Hematopoietic multipotent progenitor cell treated with erythropoietin and hydrocortisone succinate and interleukin-3 and kit ligand, for 17 days (in vitro differentiated cells): ENCODE measurements at regions not wholly inside any gene's neighbourhood (a gene's known extent, or its start where the extent isn't known, plus 50 kb on each side); places are given as distances from the start of the nearest gene placed in this dataset.
"Not testable (repeated sequence)": the region's sequence is repeated elsewhere in the genome, so short reads cannot be mapped to it uniquely, and the experiment has no call there.

Experiments
- DNase-seq: peaks from one replicate; pipeline ENCODE4 v3.0.0-alpha.2; 2015; ENCODE audit warnings: low spot score

DNA sequence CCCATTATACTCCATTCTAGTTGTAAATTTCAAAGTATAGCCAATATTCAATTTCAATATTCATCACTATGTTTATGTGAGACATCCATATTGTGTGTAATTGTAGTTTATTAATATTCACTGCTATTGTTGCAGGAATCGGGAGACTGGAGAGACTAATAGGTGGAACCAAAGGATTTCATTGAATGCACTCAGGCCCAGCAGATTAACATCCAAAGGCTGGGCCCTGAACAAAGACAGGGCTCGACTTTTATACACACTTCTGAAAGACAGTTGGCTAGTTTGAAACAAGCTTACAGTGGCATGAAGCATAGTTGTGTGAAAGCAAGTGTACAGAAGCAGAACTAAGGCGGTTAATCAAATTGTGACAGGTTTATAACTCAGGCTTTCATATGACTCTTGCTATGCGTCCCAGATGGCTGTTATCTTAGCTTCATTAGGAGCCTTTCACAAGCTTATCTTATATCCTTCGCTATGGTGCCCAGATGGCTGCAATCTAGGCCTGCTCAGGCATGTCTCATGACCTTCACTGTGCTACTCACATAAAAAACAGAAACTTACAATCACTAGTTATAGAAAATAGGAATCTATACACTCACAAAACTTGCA lies 1038.8 kb upstream of the EPHA6 start:
- DNase-seq: no peak

DNA sequence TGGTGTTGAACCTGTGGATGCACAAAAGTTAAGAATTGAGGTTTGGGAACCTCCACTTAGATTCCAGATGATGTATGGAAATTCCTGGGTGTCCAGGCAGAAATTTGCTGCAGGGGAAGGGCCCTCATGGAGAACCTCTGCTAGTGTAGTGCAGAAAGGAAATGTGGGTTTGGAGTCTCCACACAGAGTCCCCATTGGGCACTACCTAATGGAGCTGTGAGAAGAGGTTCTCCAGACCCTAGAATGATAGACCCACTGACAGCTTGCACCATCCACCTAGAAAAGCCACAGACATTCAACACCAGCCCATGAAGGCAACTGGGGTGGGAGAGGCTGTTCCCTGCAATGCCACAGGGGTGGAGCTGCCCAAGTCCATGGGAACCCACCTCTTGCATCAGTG lies 1032.8 kb upstream of the EPHA6 start:
- DNase-seq: no peak

DNA sequence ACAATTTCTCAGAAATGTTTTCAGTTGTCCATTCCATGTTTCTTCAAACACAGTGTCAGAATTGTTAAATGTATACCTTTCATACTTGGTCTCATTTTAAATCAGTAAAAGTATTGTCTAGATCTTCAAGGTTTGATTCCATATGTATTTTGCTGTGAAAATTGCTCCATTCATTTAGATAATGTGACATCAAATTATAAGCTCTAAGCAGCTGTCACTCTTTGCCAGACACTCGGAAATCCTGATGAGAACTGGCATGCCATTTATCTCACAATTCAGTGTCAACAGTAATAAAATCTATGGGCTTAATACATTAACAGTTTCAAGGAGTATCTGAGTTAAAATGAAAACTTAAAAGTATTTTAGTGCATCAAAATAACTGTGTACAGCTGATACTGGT lies 1025.3 kb upstream of the EPHA6 start:
- no peak for DNase-seq

DNA sequence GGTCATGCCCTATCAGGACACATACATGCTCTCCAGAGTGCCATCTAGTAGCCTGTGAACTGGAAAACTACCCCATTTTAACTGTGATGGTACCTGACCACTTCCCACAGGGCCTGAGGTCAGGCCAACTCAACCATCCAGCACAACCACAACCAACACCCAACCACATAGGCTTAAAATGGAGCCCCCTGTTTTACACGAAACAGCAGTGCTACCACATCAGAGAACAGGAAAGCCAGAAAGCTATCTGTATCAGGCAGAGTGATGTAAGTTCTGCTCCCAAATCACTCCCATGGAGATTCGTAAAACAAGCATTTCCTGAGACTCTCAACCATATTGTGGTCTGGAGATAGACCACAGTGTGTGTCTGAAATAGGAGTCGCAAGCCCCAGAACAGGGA lies 1017.3 kb upstream of the EPHA6 start:
- no peak for DNase-seq

DNA sequence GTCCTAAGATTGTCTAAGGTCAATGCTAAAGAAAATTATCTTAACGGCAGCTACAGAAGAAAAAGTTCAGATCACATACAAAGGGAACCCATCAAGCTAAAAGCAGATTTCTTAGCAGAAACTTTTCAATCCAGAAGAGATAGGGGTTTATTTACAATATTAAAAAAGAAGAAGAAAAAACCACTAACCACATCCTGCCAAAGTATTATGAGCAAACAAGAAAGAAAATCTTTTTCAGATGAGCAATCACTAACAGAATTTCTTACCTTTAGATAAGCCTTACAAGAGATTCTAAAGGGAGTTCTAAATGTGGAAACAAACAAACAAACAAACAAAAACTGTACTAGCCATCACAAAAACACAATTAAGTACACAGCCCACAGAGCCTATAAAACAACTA lies 1015.8 kb upstream of the EPHA6 start:
- DNase-seq: no peak

DNA sequence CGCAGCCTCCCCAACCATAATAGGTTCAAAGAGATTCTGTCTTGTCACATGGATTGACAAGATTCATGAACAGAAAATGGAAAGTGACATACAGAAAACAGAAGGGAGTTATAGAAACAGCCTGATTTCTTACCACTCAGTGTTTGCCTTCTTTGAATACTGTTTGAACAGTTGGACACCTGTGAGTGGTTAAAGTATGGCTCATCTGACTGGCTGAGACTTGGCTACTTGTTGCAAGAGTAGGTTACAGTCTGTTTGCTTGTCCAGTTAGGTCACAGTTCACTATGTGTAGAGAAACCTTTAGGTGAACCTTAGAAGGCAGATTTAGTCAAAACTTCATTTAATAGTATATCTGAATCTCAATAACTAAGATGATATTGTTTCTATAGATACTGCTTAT lies 1003.9 kb upstream of the EPHA6 start:
- no peak for DNase-seq

DNA sequence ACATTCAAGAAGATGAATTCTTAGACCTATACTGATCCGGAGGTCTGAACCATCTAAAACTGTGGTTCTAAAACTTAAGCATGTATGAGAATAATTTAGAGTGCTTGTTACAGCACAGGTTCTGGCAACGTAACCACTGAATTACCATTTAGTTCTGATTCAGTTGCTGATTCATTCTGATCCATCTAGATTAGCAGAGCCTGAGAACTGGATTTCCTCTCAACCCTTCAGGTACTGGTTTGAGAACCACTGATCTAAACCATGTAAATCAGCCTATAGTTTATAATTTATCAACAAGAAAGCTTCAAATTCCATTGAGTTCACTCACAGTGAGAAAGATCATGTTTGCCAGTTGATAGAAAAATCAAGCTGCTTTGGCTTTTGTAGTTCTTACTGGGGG lies 1001.1 kb upstream of the EPHA6 start:
- no peak for DNase-seq

DNA sequence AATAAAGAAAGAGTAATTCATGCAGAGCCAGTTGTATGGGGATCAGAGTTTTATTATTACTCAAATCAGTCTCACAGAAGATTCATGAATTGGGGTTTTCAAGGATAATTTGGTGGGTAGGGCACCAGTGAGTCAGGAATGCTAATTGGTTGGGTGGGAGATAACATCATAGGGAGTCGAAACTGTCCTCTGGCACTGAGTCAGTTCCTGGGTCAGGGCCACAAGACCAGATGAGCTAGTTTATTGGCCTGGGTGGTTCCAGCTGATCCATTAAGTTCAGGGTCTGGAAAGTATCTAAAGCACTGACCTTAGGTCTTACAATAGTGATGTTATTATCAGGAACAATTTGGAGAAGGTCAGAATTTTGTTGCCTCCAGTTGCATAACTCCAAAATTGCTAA lies 998.6 kb upstream of the EPHA6 start:
- DNase-seq: no peak

DNA sequence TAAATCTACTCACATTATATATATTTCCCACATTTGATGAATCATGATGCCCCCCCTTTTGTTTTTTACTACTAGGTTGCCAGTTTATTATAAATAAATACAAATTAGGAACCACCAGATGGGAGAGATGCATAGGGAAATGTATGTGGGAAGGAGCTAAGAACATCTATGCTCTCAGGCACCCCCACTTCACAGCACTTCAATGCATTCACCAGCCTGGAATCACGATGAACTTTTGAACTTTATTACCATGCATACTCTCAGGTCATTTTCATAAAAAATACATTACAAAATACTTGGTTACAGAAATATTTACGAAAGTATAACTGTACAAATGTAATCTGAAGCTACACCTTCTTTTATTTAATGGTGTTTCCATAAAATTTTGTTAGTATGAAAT lies 988.0 kb upstream of the EPHA6 start:
- no peak for DNase-seq

DNA sequence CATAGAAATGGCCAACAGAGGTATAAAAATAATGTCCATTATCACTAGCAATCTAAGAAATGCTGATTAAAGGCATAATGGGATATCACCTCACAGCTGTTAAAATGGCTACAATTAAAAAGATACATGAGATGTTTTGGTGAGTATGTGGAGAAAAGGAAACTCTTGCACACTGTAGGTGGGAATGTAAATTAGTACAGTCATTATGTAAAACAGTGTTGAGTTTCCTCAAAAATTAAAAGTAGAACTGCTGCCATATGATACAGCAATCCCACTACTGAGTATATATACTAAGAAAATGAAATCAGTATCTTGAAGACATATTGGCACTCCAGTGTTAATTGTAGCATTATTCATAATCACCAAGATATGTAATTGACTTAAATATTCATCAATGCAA lies 982.2 kb upstream of the EPHA6 start:
- no peak for DNase-seq

DNA sequence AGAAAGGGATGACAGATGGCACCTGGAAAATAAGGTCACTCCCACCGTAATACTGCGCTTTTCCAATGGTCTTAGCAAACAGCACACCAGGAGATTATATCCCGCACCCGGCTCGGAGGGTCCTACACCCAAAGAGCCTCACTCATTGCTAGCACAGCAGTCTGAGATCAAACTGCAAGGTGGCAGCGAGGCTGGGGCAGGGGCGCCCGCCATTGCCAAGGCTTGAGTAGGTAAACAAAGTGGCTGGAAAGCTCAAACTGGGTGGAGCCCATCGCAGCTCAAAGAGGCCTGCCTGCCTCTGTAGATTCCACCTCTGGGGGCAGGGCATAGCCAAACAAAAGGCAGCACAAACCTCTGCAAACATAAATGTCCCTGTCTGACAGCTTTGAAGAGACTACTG lies 953.8 kb upstream of the EPHA6 start:
- DNase-seq: not testable (repeated sequence)

DNA sequence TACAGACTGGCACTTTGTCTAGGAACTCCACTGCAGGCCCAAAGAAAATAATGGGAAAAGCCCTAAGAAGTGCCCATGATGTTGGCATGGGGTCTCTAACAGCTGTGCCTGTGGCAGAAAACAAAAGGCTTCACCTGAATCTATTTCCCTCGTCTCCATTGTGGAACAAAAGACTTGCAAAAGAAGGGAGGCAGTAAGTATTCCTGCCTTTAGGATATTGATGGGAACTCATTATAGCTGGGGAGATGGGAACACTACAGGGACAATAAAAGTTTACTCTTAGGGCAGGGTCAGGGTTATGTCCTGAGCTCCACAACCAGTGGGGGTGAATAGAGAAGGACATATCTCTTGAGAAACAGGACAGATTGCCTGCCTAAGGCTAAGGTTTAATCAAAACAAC lies 930.6 kb upstream of the EPHA6 start:
- no peak for DNase-seq

DNA sequence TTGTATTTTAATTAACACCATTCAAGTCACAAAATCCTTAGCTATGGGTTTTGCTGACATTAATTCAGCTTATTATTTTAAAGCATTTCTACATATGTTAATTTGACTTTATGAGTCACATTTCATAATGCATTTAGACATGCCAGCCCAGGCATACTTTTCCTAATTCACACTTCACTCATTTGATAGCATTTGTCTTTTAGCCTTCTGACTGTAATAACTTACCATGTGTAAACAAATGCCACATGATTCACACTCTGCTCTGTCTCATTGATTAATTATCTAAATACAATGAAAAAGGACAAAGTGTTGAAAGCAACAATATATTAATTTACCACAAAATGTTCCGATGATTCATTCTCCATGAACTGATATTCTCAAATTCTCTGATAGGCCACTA lies 927.8 kb upstream of the EPHA6 start:
- DNase-seq: no peak

DNA sequence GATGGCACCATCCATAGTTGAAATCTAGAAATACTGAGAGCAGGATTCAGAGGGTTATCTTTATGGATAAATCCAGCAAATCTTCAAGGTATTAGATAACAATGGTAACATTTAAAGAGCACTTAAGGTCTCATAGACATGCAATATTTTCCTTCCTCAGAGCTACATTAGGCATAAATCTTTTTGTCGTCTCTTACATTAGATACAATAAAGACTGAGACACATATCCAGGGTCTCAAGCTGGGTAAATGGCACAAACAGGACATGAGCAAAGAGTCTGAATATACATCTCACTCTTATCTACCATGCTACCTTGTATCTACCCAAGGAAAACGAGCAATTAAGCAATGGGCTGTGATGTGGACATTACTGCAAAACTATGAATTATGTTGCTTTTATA lies 927.3 kb upstream of the EPHA6 start:
- DNase-seq: no peak

DNA sequence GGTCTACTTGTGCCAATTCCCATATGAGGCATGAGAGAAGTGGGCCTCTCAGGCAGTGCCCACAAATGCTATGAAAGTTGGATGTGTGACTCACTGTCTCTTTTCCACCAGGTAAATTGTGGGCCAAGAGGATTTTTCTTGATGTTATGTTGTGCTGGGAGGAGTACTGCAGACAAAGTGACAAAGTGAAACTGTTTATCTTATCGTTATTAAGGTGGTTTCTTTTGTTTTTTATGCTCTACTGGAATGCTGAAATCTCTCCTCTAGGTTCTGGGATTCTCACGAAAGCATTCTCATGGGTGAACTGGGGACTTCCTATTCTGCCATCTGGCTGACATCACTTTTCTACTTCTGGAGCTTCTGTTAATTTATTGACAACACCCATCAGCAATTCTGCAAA lies 919.6 kb upstream of the EPHA6 start:
- no peak for DNase-seq

DNA sequence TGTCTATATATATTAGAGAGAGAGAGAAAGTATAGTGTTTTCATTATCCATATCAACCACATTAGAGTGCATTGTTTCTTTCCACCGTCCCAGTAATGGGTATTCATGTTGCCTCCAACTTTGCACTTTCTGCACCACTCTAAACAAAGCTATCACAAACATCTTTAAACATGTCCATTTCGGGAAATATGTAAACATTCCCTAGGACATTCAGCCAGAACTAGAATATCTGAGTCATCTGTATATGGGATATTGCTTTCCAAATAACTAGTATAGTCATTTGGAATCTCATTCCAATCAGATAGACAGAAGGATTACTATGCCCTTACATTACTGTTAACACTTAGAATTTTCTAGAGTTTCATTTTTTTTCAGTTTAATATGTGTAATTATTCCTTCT lies 914.9 kb upstream of the EPHA6 start:
- DNase-seq: no peak

DNA sequence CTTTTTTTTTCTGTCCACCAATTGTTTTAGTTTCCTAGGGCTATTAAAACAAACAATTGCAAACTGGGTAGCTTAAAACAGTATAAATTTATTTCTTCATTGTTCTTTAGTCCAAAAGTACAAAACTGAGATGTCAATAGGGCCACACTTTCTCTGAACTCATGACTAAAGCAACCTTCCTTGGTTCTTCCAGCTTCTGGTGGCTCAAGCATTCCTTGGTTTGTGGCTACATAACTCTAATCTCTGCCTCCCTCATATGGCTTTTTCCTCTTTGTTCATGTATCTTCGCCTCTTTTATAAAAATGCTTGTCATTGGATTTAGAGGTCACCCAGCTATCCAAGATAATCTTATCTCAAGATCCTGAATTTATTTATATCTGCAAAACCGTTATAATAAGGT lies 914.5 kb upstream of the EPHA6 start:
- no peak for DNase-seq

DNA sequence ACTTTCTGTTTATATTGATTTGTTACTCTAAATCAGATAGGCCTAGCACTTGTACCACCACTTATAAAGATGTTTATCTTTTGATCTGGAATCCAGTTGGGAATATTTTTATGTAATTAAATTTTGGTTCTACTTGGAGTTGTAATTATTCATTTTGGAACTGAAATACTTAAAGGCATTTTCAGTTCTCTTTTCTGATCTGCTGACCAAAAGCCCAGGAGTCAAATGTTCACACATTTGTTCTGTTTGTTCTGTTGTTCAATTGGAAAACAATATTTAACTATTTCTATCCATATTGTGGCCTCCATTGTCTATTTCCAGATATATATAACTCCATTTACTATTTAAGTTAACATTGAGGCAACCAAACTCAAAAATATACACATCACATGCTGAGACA lies 912.4 kb upstream of the EPHA6 start:
- DNase-seq: no peak

DNA sequence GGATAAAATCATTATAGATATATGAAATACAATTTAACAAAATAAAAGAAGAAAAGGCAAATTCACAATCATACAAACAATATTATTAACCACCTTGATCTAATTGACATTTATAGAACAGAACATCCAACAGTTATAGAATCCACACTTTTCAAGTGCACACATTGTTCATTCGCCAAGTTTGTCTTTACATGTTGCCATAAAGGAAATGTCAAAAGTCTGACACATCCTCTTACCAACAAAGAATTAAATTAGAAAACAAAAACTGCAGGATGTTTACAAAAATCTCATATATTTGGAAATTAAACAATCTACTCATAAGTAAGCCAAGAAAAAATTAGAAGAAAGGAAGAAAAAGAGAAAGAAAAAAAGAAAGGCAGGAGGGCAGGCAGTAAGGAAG lies 909.2 kb upstream of the EPHA6 start:
- DNase-seq: no peak

DNA sequence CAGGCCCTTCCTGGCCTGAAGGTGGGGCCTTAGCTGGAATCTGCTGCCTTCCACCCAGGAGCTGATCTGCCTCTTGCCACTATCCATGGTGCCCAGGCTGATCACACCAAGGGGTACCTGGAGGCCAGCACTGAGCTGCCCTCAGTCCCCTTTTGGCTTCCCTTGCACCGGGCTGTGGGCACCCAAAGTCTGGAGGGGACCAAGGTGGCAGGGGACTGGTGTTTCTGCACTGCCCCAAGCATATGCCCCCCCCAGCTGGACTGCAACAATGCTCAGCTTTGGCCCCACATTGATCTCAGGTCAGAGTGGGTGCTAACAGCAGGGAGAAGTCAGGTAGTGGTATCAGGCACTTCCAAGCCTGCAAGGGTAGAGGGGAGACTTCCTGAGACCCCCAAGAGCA lies 902.6 kb upstream of the EPHA6 start:
- DNase-seq: no peak

DNA sequence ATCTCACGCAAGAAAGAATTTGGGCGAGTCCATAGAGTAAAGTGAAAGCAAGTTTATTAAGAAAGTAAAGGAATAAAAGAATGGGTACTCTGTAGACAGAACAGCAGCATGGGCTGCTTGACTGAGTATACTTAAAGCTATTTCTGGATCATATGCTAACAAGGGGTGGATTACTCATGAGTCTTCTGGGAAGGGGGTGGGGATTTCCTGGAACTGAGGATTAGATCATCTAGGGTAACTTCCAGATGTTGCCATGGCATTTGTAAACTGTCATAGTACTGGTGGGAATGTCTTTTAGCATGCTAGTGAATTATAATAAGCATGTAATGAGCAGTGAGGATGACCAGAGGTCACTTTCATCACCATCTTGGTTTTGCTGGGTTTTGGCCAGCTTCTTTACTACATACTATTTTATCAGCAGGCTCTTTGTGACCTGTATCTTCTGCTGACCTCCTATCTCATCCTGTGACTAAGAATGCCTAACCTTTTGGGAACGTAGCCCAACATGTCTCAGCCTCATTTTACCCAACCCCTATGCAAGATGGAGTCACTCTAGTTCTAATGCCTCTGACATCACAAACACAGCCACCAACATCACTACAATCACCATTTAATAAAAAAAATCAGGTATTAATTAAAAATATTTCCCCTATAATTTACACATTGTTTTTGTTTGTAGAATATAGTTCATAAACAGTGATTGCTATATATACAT lies 890.7 kb upstream of the EPHA6 start:
- DNase-seq: no peak

DNA sequence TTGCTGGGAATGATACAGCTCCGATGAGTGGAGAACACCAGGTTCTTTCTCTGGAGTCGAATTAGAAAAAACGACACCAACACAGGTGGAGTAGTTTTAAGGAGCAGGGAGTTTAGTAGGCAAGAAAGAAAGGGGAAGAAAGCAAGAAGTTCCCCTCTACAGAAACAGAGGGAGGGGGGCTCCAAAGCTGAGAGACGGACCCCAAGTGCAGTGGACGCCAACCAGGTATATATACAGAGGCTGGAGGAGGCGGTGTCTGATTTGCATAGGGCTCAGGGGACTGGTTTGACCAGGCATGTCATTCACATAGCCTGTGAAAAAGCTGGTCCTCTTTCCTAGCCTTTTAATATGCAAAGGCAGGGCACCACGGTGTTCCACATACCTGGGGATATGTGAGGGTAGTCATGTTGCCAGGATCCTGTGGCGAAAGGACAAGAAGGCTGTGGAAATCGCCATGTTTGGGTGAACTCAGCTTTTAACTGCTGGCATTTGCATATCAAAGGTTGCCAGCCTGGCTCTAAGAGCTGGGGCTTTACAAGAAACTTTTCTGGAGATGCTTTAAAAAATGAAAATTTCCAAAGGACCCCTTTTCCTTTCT lies 887.4 kb upstream of the EPHA6 start:
- no peak for DNase-seq

DNA sequence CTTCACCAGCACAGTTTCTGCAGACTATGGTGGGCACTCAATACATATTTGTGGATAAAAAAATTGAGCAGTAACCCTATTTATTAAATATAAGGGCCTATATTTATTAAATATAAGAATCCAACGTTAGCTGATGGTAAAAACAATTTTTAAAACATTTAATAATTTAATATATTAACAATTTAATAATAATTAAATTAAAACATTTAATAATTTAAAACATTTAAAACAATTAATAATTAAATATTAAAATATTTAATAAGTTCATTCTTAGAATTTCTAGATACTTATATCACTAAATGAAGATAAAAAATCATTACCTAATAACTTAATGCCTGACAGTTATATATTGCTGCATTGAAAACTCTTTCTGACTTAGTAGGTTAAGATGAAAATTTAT lies 880.2 kb upstream of the EPHA6 start:
- no peak for DNase-seq

DNA sequence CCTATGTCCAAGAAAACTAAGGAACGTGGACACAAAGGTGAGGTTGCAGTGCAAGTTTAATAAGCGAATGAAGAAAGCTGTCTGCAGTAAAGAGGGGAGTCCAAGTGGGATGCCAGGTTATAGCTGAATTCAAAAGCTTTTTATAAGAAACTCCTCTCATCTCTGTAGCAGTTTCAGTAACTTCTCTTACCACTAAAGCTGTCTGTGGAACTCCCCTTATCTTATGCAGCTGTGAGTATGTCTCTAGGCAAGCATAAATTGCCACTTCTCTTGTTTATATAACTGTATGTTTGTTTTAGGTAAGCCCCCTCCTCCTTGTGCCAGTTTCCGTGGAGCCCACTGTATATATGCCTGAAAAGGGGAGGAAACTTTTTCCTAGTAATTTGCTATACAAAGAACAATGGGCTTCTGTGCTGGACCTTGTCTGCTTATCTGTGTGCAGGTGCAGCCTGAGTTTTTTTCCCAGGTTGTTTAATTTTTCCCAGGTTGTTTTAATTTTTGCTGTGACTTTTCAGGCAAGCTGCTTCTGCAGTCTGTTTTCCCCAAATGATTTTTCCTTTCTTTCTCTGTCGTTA lies 875.1 kb upstream of the EPHA6 start:
- no peak for DNase-seq
